Endodermal cell (in vitro differentiated cells): ENCODE measurements at regions not wholly inside any gene's neighbourhood (a gene's known extent, or its start where the extent isn't known, plus 50 kb on each side); places are given as distances from the start of the nearest gene placed in this dataset.

ENCODE experiments used
- DNase-seq: peaks from one replicate; pipeline ENCODE4 v3.0.0-alpha.2; 2017
- H3K27ac ChIP-seq: 2 replicates; pipeline ENCODE4 v1.5.1; 2013; ENCODE audit warnings: mild to moderate bottlenecking, low read depth, low read length, moderate library complexity
- H3K27me3 ChIP-seq: 2 replicates; pipeline ENCODE4 v1.6.1; 2013; ENCODE audit warnings: mild to moderate bottlenecking, low read length, moderate library complexity; ENCODE audit not compliant: insufficient read depth, control insufficient read depth, poor library complexity, severe bottlenecking
- H3K36me3 ChIP-seq: 2 replicates; pipeline ENCODE4 v1.7.0; 2013; ENCODE audit warnings: mild to moderate bottlenecking, low read length, moderate library complexity; ENCODE audit not compliant: control insufficient read depth, insufficient read depth
- H3K4me1 ChIP-seq: one replicate; pipeline ENCODE4 v1.7.0; 2013; ENCODE audit warnings: low read length; ENCODE audit not compliant: control insufficient read depth, insufficient read depth
- H3K4me3 ChIP-seq: 2 replicates; pipeline ENCODE4 v1.5.1; 2013; ENCODE audit warnings: mild to moderate bottlenecking, low read length, moderate library complexity
- H3K9ac ChIP-seq: 2 replicates; pipeline ENCODE4 v1.6.1; 2013; ENCODE audit warnings: mild to moderate bottlenecking, low read length, moderate library complexity; ENCODE audit not compliant: poor library complexity, severe bottlenecking; ENCODE audit errors: extremely low read depth
- H3K9me3 ChIP-seq: 2 replicates; pipeline ENCODE4 v1.6.1; 2013; ENCODE audit warnings: mild to moderate bottlenecking, low read length, moderate library complexity; ENCODE audit not compliant: control insufficient read depth
- H3K27ac Mint-ChIP-seq: 2 replicates; pipeline ENCODE4 v1.8.0; 2020; ENCODE audit warnings: mixed read lengths
- H3K27me3 Mint-ChIP-seq: 2 replicates; pipeline ENCODE4 v1.8.0; 2021; ENCODE audit warnings: mild to moderate bottlenecking, mixed read lengths; ENCODE audit not compliant: insufficient read depth
- H3K36me3 Mint-ChIP-seq: 2 replicates; pipeline ENCODE4 v1.8.0; 2020; ENCODE audit warnings: low read depth, mixed read lengths
- H3K4me1 Mint-ChIP-seq: 2 replicates; pipeline ENCODE4 v1.8.0; 2020; ENCODE audit warnings: mixed read lengths
- H3K4me3 Mint-ChIP-seq: 2 replicates; pipeline ENCODE4 v1.8.0; 2020; ENCODE audit warnings: mild to moderate bottlenecking, moderate library complexity, mixed read lengths
- H3K9me3 Mint-ChIP-seq: 2 replicates; pipeline ENCODE4 v1.8.0; 2020; ENCODE audit warnings: mild to moderate bottlenecking, mixed read lengths
- CTCF ChIP-seq: fragments of 200-600 bp; sonication (generic); conservative IDR thresholded peaks from 2 replicates; pipeline ENCODE4 v1.5.0; 2021; ENCODE audit warnings: antibody characterized with exemption, mild to moderate bottlenecking
- WGBS, 2 experiments: methylation state at CpG; one replicate each; pipeline versions ENCODE4 v1.1.5 to v1.1.7; 2013; ENCODE audit warnings: missing lambda C conversion rate in 2 of 2, mixed read lengths in 1 of 2; ENCODE audit not compliant: insufficient coverage in 1 of 2, insufficient read length in 1 of 2; 5-methylcytosine and 5-hydroxymethylcytosine counted together

GRCh38 chr1:217117973-217118465 is 394.8 kb upstream of the ESRRG start:
- Mint-ChIP-seq H3K36me3 (no peaks in the 10 kb centered on the region), H3K27ac (no peak overlapping the region), H3K27me3 (peaks cover 4% of the 10 kb centered on the region), H3K9me3 (no peaks in the 10 kb centered on the region), H3K4me3 (no peak overlapping the region), H3K4me1 (no peaks in the 10 kb centered on the region)
- Histone ChIP-seq H3K9ac (no peak overlapping the region), H3K9me3 (no peaks in the 10 kb centered on the region), H3K4me1 (no peaks in the 10 kb centered on the region), H3K36me3 (no peaks in the 10 kb centered on the region), H3K27ac (no peak overlapping the region), H3K27me3 (no peaks in the 10 kb centered on the region), H3K4me3 (no peak overlapping the region)
- DNase-seq: no peak
- TF ChIP-seq CTCF: no peak

DNA sequence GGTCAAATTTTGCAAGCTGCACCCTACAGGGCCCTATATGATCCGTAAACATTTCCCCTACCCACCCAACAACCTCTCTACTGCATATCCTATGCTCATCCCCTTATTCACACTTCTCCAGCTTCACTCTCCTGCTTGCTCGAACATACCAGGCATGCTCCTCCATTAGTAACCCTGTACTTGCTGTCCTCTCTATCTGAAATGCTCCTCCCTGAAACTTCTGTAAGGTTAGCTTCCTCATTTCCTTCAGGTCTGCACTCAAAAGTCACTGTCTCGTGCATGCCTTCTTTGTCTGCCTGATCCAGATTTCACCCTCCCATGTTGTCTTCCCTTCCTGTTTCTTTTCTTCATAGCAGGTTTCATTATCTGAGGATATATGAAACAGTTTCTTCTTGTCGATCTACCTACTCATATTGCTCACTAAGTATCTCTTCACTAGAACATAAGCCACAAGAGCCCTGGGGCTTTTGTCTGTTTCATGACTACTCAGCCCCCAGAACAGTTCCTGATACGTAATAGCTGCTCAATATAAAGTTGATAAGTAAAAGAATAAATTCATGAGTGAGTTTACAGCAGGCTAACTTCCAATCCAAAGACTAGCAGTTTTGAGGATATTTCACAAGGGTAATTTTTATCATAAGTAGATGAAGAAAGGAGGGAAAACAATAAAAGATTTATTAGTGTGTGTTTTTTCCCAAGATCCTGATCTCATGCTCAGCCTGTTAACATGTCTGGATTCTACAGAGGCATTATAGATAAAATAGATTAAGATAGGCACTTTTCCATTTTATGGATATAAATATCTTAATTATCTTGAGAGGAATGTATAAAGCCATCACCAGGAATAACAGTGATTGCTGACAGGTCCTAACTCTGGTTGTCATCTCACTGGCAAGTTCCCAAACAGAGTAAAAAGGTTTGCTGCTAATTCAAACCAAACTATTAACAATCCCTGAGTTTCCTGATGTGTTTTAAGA is 392.5 kb upstream of the ESRRG start:
- Mint-ChIP-seq H3K4me3 (no peak overlapping the region), H3K27me3 (peaks cover 7% of the 10 kb centered on the region), H3K27ac (no peak overlapping the region), H3K4me1 (no peaks in the 10 kb centered on the region), H3K36me3 (no peaks in the 10 kb centered on the region), H3K9me3 (no peaks in the 10 kb centered on the region)
- Histone ChIP-seq H3K36me3 (no peaks in the 10 kb centered on the region), H3K27me3 (no peaks in the 10 kb centered on the region), H3K9me3 (no peaks in the 10 kb centered on the region), H3K4me1 (no peaks in the 10 kb centered on the region), H3K27ac (no peak overlapping the region), H3K4me3 (no peak overlapping the region), H3K9ac (no peak overlapping the region)
- no peak for TF ChIP-seq CTCF
- WGBS, 2 experiments: 91 to 93% methylated on average over 4 to 5 of the region's 5 CpGs
- DNase-seq: no peak

- H3K27me3 Mint-ChIP-seq: peaks cover 13% of the 10 kb centered on the region
- H3K27ac Mint-ChIP-seq: no peak overlapping the region
- H3K27ac ChIP-seq: no peak overlapping the region
- no peaks in the 10 kb centered on the region for H3K4me1 ChIP-seq
- no peak for TF ChIP-seq CTCF
- H3K9me3 ChIP-seq: no peaks in the 10 kb centered on the region
- H3K4me3 ChIP-seq: no peak overlapping the region
- no peaks in the 10 kb centered on the region for H3K36me3 ChIP-seq
- no peak overlapping the region for H3K4me3 Mint-ChIP-seq
- DNase-seq: no peak
- no peaks in the 10 kb centered on the region for H3K4me1 Mint-ChIP-seq
- no peaks in the 10 kb centered on the region for H3K27me3 ChIP-seq
- no peak overlapping the region for H3K9ac ChIP-seq
- 84 to 100% methylated on average over 1 of the region's 1 CpG for WGBS, 2 experiments
- no peaks in the 10 kb centered on the region for H3K36me3 Mint-ChIP-seq
- no peaks in the 10 kb centered on the region for H3K9me3 Mint-ChIP-seq
These were observed 386.7 kb upstream of the ESRRG start for GRCh38 chr1:217109928-217110327.
